ENCODE measurements at regions not wholly inside any gene's neighbourhood (a gene's known extent, or its start where the extent isn't known, plus 50 kb on each side); places are given as distances from the start of the nearest gene placed in this dataset.

DNA sequence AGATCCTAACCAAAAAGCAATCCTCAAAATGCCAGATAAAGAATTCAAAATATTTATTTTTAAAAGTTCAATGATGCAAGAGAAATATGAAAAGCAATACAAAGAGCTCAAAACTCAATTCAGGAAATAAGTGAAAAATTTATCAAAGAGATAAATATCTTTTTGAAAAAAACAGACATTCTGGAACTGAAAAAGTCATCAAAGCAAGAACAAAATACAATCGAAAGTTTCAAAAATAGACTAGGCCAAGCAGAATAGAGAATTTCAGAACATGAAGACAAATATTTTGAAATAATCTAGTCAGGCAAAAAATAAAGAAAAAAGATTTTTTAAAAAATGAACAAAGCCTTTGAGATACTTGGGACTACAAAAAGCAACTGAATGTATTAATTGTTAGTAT, 83.4 kb upstream of the STT3B start:
- DNase-seq (ENCODE audit: low read depth), result no peak
- H3K4me3 ChIP-seq (ENCODE audit: low read length), result no peak overlapping the region
- TF ChIP-seq, protein P1, sequence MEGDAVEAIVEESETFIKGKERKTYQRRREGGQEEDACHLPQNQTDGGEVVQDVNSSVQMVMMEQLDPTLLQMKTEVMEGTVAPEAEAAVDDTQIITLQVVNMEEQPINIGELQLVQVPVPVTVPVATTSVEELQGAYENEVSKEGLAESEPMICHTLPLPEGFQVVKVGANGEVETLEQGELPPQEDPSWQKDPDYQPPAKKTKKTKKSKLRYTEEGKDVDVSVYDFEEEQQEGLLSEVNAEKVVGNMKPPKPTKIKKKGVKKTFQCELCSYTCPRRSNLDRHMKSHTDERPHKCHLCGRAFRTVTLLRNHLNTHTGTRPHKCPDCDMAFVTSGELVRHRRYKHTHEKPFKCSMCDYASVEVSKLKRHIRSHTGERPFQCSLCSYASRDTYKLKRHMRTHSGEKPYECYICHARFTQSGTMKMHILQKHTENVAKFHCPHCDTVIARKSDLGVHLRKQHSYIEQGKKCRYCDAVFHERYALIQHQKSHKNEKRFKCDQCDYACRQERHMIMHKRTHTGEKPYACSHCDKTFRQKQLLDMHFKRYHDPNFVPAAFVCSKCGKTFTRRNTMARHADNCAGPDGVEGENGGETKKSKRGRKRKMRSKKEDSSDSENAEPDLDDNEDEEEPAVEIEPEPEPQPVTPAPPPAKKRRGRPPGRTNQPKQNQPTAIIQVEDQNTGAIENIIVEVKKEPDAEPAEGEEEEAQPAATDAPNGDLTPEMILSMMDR (IDR thresholded peaks at IDR 0.05; ENCODE audit: insufficient read depth, low read depth, low read length, missing control alignments), result no peak

DNA sequence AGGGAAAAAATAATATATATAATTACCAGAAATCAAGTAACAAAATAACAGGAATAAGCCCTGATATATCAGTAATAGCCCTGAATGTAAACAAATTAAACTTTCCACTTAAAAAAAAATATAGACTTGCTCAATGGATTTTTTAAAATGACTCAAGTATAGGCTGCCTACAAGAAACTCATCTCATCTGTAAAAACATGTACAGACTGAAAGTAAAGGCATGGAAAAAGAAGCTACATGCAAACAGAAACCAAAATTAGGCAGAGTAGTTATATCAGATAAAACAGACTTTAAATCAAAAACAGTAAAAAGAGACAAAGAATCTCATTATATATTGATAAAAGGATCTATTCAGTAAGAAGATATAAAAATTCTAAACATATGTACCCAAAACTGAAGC, 82.4 kb upstream of the STT3B start:
- DNase-seq (ENCODE audit: low read depth), result no peak
- H3K4me3 ChIP-seq (ENCODE audit: low read length), result no peak overlapping the region
- TF ChIP-seq, protein P1 (IDR thresholded peaks at IDR 0.05; ENCODE audit: insufficient read depth, low read depth, low read length, missing control alignments), result no peak

DNA sequence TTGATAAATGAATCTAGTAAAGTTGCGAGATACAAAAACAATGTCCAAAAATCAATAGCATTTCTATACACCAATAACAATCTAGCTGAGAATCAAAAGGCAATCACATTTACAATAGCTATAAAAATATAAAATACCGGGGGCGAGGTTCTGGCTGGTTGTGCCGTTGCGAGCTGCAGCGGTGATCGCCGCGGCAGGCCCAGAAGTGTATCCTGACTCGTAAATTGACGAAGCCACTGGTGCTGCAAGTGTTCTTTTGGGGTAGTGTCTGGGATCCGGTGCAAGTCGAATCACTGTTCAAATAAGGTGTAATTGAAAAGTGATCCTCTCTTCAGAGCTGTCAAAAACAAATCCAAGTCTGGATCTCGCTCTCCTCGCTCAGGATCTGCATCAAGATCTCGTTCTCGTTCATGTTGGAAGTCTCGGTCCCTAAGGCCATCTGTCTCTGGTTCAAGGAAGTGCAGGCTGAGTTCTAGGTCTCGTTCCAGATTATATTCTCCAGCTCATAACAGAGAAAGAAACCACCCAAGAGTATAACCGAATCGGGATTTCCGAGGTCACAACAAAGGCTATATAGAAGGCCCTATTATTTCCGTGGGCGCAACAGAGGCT, 80.1 kb upstream of the STT3B start:
- no peak overlapping the region for H3K4me3 ChIP-seq (ENCODE audit: low read length)
- DNase-seq (ENCODE audit: low read depth), result no peak
- TF ChIP-seq, protein P1 (IDR thresholded peaks at IDR 0.05; ENCODE audit: insufficient read depth, low read depth, low read length, missing control alignments), result no peak

DNA sequence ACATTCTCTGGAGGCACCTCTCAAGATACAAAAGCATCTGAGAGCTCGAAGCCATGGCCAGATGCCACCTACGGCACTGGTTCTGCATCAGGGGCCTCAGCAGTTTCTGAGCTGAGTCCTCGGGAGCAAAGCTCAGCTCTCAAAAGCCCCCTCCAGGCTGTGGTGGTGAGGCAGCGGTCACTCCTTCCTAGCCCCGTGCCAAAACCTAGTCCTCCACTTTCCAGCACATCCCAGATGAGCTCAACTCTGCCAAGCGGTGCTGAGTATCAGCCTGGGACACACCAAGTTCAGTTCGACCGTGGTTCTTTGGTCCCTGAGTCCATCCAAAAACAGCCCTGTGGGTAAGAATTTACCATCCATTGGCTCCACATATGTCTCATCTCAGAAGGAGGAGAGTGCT, 79.3 kb upstream of the STT3B start:
- TF ChIP-seq, protein P1 (IDR thresholded peaks at IDR 0.05; ENCODE audit: insufficient read depth, low read depth, low read length, missing control alignments), result no peak
- no peak for DNase-seq (ENCODE audit: low read depth)
- H3K4me3 ChIP-seq (ENCODE audit: low read length), result no peak overlapping the region

DNA sequence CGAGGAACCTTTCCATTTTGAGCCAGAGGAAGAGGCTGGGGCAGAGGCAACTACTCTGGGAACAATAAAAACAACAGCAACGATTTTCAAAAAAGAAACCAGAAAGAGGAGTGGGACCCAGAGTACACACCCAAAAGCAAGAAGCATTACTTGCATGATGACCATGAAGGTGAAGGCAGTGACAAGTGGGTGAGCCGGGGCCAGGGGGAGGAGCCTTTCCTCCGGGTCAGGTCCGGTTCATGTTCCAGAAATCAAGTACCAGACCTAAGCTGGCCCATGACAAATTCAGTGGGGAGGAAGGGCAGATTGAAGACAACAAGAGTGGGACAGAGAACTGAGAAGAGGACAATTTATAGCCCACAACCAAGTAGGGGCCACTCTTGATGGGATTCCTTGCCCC, 77.2 kb upstream of the STT3B start:
- H3K4me3 ChIP-seq (ENCODE audit: low read length), result no peak overlapping the region
- no peak for DNase-seq (ENCODE audit: low read depth)
- TF ChIP-seq, protein P1 (IDR thresholded peaks at IDR 0.05; ENCODE audit: insufficient read depth, low read depth, low read length, missing control alignments), result no peak

DNA sequence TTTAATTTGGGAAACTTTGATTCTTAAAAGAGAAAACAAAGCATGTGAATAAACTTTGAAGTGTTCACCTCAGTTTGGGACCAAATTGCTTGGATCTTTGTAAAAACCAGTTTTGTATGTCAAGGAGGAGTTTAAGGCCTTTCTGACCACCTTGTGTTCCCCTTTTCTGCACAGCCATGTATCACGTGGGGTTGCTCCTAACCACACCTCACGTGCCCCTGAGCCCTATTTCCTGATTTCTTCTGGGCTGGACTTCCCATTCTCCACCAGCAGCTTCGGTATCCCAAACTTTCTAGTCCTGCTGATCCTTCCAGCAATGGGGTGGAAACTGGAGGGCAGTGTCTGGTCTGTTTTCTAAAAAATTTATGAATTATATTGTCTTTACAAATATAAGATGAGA, 76.4 kb upstream of the STT3B start:
- H3K4me3 ChIP-seq (ENCODE audit: low read length), result no peak overlapping the region
- DNase-seq (ENCODE audit: low read depth), result no peak
- TF ChIP-seq, protein P1 (IDR thresholded peaks at IDR 0.05; ENCODE audit: insufficient read depth, low read depth, low read length, missing control alignments), result no peak

DNA sequence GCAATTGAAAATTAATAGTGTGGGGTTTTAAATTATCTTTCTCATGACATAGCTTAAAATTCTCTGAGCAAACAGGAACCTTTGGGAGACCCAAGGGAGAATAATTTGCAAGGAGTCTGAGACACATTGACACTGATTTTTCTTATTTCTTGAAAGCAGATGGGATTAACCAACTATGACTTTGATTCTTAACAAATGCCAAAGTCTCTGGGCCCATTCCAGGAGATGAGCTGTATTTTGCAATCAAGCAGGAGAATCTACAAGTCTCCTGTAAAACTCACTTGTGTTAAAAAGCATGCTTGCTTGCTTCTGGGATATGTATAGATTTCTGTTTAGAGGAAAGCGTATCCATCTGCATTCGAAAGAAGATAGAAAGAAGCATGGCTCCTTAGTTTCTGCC, 71.3 kb upstream of the STT3B start:
- DNase-seq (ENCODE audit: low read depth), result no peak
- TF ChIP-seq, protein P1 (IDR thresholded peaks at IDR 0.05; ENCODE audit: insufficient read depth, low read depth, low read length, missing control alignments), result no peak
- no peak overlapping the region for H3K4me3 ChIP-seq (ENCODE audit: low read length)

Data from epithelial cell of esophagus (primary cell).